K562 (cell line): ENCODE measurements at regions not wholly inside any gene's neighbourhood (a gene's known extent, or its start where the extent isn't known, plus 50 kb on each side); places are given as distances from the start of the nearest gene placed in this dataset.
"Not testable (repeated sequence)": the region's sequence is repeated elsewhere in the genome, so short reads cannot be mapped to it uniquely, and the experiment has no call there.

Source experiments
- ATAC-seq: fragments of 200-7000 bp; cut with Tn5 transposase; 3 replicates; pipeline ENCODE4 v1.9.1; 2020; ENCODE audit warnings: moderate library complexity
- BruUV-seq: library from RNA; stranded (reverse); fragments of 400-500 nt; replicated peaks from 2 replicates; lab custom pipeline; 2021; lab: Mats Ljungman, UMichigan
- CTCF ChIA-PET: fragments of 300-600 bp; formaldehyde crosslinking; extraction: SDS; loops from one replicate; lab custom pipeline; 2021; ENCODE audit warnings: low intra/inter-chr PET ratio; lab: Yijun Ruan, JAX
- POLR2A ChIA-PET: fragments of 300-600, 350-650 bp; sonication (Branson Sonifier 250); formaldehyde crosslinking; extraction: SDS; loops from one replicate; lab custom pipeline; 2021; ENCODE audit warnings: antibody characterized with exemption, inconsistent platforms; lab: Yijun Ruan, JAX
- DNase-seq, 4 experiments: peaks; one replicate each; pipeline versions ENCODE4 v3.0.0 to v3.0.0-alpha.2; 2011 to 2018; ENCODE audit warnings: low spot score in 3 of 4, mixed read lengths in 3 of 4; ENCODE audit errors: extremely low read depth in 1 of 4
- FAIRE-seq: peaks from 2 replicates; lab custom pipeline; 2011; peaks lifted over from hg19 to GRCh38; lab: Jason Lieb, UNC
- H2AFZ ChIP-seq: 2 replicates; pipeline ENCODE4 v1.6.0; 2011; ENCODE audit warnings: low read depth, low read length, control low read depth, inconsistent platforms
- H3K27ac ChIP-seq: fragments of 200-600 bp; 3 replicates; pipeline ENCODE4 v1.8.0; 2011; ENCODE audit warnings: low read depth, mild to moderate bottlenecking, control low read depth, inconsistent platforms, low read length, moderate library complexity, mixed read lengths; ENCODE audit errors: extremely low read depth
- H3K27me3 ChIP-seq, 2 experiments: fragments of 300-600 bp in 1 of 2; 2 replicates in 1 of 2; 3 replicates in 1 of 2; pipeline versions ENCODE4 v1.6.0 to v1.8.0; 2011; ENCODE audit warnings: inconsistent platforms in 2 of 2, low read length in 2 of 2, mild to moderate bottlenecking in 1 of 2, mixed read lengths in 1 of 2, moderate library complexity in 1 of 2; ENCODE audit not compliant: control insufficient read depth in 2 of 2, insufficient read depth in 2 of 2
- H3K36me3 ChIP-seq: fragments of 300-600 bp; 3 replicates; pipeline ENCODE4 v1.8.0; 2011; ENCODE audit warnings: mild to moderate bottlenecking, low read length, inconsistent platforms; ENCODE audit not compliant: control insufficient read depth, insufficient read depth
- H3K4me1 ChIP-seq, 2 experiments: fragments of 200-600 bp in 1 of 2; replicated peaks in 1 of 2; 2 replicates in 1 of 2; 3 replicates in 1 of 2; pipeline versions ENCODE4 v1.5.1 to v1.8.0; 2011; ENCODE audit warnings: inconsistent platforms in 2 of 2, low read length in 2 of 2, mild to moderate bottlenecking in 1 of 2, mixed read lengths in 1 of 2, moderate library complexity in 1 of 2; ENCODE audit not compliant: control insufficient read depth in 2 of 2, insufficient read depth in 2 of 2
- H3K4me2 ChIP-seq: 2 replicates; pipeline ENCODE4 v1.6.1; 2011; ENCODE audit warnings: low read length, control low read depth, inconsistent platforms, mixed read lengths; ENCODE audit not compliant: insufficient read depth
- H3K4me3 ChIP-seq: fragments of 200-600 bp; sonication (generic), shearing (Covaris generic); 2 replicates; pipeline ENCODE4 v1.5.1; 2016; ENCODE audit warnings: control low read depth, inconsistent platforms
- H3K79me2 ChIP-seq: fragments of 200-600 bp; 3 replicates; pipeline ENCODE4 v1.8.0; 2011; ENCODE audit warnings: low read length, inconsistent platforms; ENCODE audit not compliant: control insufficient read depth, insufficient read depth
- H3K9ac ChIP-seq, 2 experiments: 2 replicates each; pipeline versions ENCODE4 v1.6.0 to v1.6.1; 2011; ENCODE audit warnings: low read depth in 2 of 2, low read length in 2 of 2, control low read depth in 1 of 2, inconsistent platforms in 1 of 2, mild to moderate bottlenecking in 1 of 2, mixed read lengths in 1 of 2; ENCODE audit not compliant: insufficient read depth in 1 of 2
- H3K9me1 ChIP-seq: one replicate; pipeline ENCODE4 v1.6.0; 2011; ENCODE audit warnings: inconsistent platforms, mild to moderate bottlenecking, low read length, moderate library complexity; ENCODE audit not compliant: control insufficient read depth, insufficient read depth
- H3K9me3 ChIP-seq: replicated peaks from 2 replicates; pipeline ENCODE4 v1.5.1; 2011; ENCODE audit warnings: low read depth, low read length, inconsistent platforms; ENCODE audit not compliant: control insufficient read depth, insufficient read depth
- H4K20me1 ChIP-seq: replicated peaks from 2 replicates; pipeline ENCODE4 v1.6.1; 2011; ENCODE audit warnings: low read length, inconsistent platforms, mixed read lengths; ENCODE audit not compliant: control insufficient read depth, insufficient read depth
- FOXJ2 ChIP-seq: fragments of 200-800 bp; sonication (Bioruptor generic); IDR thresholded peaks from 2 replicates; pipeline ENCODE4 v1.6.1; 2016; ENCODE audit warnings: missing genetic modification characterization, missing compliant biosample characterization
- GTF2A2 ChIP-seq: IDR thresholded peaks from 2 replicates; pipeline ENCODE4 v1.6.1; 2016; ENCODE audit warnings: mild to moderate bottlenecking, missing genetic modification characterization, missing compliant biosample characterization
- PHF21A ChIP-seq: fragments of 450-650 bp; IDR thresholded peaks from 2 replicates; pipeline ENCODE4 v1.6.1; 2017; ENCODE audit warnings: low read depth, borderline replicate concordance
- ZNF146 ChIP-seq: IDR thresholded peaks from one replicate; pipeline ENCODE4 v1.6.1; 2018; ENCODE audit warnings: missing compliant biosample characterization; ENCODE audit not compliant: unreplicated experiment
- ZNF551 ChIP-seq: fragments of 250-450 bp; sonication (Bioruptor Pico); IDR thresholded peaks from 2 replicates; pipeline ENCODE4 v1.5.0; 2021; ENCODE audit warnings: mild to moderate bottlenecking, moderate library complexity
- WGBS: fragments of 100-300 bp; shearing (Covaris generic); methylation state at CpG from one replicate; pipeline ENCODE4 v1.1.6; 2016; ENCODE audit warnings: low coverage, mixed read lengths; ENCODE audit not compliant: insufficient coverage; ENCODE audit errors: missing lambda C conversion rate; 5-methylcytosine and 5-hydroxymethylcytosine counted together
- in situ Hi-C: fragments of 300-500 bp; cut with MboI; formaldehyde crosslinking; loops from 4 replicates; pipeline ENCODE4 v1.15.0; 2018; ENCODE audit warnings: inconsistent platforms, mixed read lengths
- intact Hi-C: fragments of 100-400 bp; cut with micrococcal nuclease; formaldehyde crosslinking; loops from 2 replicates; pipeline ENCODE4 v1.14.2; 2022

GRCh38 chr9:85859765-85860164 lies 81.2 kb upstream of the NAA35 start:
- POLR2A ChIA-PET: no interaction called here
- H3K36me3 ChIP-seq: no peaks in the 10 kb centered on the region
- no peak for FAIRE-seq
- H3K9me3 ChIP-seq: no peaks in the 10 kb centered on the region
- H3K4me2 ChIP-seq: no peak overlapping the region
- no peak overlapping the region for H3K27ac ChIP-seq
- DNase-seq: no peak
- no peak overlapping the region for H3K9ac ChIP-seq
- CTCF ChIA-PET: no interaction called here
- H3K4me1 ChIP-seq: no peaks in the 10 kb centered on the region
- H3K27me3 ChIP-seq: no peaks in the 10 kb centered on the region
- no peak for TF ChIP-seq GTF2A2
- TF ChIP-seq FOXJ2 (tag): no peak
- TF ChIP-seq PHF21A: no peak
- TF ChIP-seq ZNF551: no peak
- H4K20me1 ChIP-seq: no peaks in the 10 kb centered on the region
- intact Hi-C loops (no loop called here), in situ Hi-C loops (no loop called here)
- no peak overlapping the region for H2AFZ ChIP-seq
- no TSS peak for BruUV-seq
- H3K79me2 ChIP-seq: no peaks in the 10 kb centered on the region
- H3K9me1 ChIP-seq: no peaks in the 10 kb centered on the region
- WGBS: 0% methylated on average over 1 of the region's 1 CpG
- no peak for ATAC-seq
- H3K4me3 ChIP-seq: no peak overlapping the region

GRCh38 chr9:85861882-85862281 lies 79.1 kb upstream of the NAA35 start:
- H3K4me2 ChIP-seq, BruUV-seq, H3K4me1 ChIP-seq, CTCF ChIA-PET, DNase-seq, H3K4me3 ChIP-seq, H3K27ac ChIP-seq, H3K79me2 ChIP-seq, H3K27me3 ChIP-seq, FAIRE-seq, intact Hi-C loops, ATAC-seq, H3K9me1 ChIP-seq, H3K9me3 ChIP-seq, H4K20me1 ChIP-seq, in situ Hi-C loops, POLR2A ChIA-PET, H2AFZ ChIP-seq, H3K36me3 ChIP-seq, H3K9ac ChIP-seq: not testable (repeated sequence)
- TF ChIP-seq ZNF146: peak; percentile 56
- 33% methylated on average over 3 of the region's 5 CpGs for WGBS
